ENCODE measurements at regions not wholly inside any gene's neighbourhood (a gene's known extent, or its start where the extent isn't known, plus 50 kb on each side); places are given as distances from the start of the nearest gene placed in this dataset.

GRCh38 chr3:21955406-21955805, 204.4 kb upstream of the ZNF385D start:
- TF ChIP-seq CTCF (conservative IDR thresholded peaks at IDR 0.05; ENCODE audit: low read depth, low read length) (no peak), EZH2 (IDR thresholded peaks at IDR 0.05; ENCODE audit: borderline replicate concordance, low read depth, low read length, poor library complexity, severe bottlenecking) (no peak)
